OCI-M1 (cell line): ENCODE measurements at regions not wholly inside any gene's neighbourhood (a gene's known extent, or its start where the extent isn't known, plus 50 kb on each side); places are given as distances from the start of the nearest gene placed in this dataset.

ENCODE experiments used
- DNase-seq: peaks from one replicate; lab custom pipeline; 2025; lab: John Stamatoyannopoulos, UW

DNA sequence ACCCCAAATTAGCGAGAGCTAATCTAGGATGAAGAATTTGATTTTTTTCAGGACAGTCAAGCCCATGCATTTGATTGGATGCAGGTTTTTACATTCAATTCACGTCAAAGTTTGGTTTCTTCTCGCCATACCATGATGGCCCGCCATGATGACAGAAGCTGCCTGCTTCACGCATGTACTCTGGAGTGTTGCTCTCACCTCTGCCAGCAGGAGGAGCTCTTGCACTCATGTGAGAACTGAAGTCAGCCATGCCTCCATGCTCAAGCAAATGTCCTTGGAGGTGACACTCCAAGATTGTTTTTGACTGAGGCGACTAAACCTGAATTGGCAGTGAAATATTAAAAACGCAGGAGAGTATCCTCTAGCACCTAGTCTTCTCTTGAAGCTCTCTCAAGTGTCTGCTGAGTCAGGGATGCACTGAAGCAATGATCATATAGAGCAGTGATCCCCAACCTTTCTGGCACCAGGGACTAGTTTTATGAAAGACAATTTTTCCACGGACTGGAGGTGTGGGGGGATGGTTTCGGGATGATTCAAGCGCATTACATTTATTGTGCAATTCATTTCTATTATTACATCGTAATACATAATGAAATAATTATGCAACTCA, 120.9 kb downstream of the SAMMSON start:
- DNase-seq = peak; percentile 82

DNA sequence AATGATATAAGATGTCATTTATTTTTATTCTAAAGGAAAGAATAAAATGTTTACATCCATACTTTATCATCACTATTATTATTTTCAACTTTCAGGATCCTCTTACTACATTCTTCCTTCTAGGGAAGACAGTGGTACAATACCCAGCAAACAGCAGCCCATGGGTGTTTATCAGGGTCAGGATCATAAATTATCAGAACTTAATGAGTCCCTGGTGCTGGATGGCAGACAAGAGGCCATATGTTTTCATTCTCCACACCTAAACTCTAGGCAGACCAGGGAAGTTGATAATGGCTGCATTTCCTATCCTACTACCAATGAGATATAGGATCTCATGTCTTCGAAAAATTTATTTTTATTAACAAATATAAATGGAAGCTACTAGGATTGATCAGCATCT, 127.7 kb downstream of the SAMMSON start:
- no peak for DNase-seq

DNA sequence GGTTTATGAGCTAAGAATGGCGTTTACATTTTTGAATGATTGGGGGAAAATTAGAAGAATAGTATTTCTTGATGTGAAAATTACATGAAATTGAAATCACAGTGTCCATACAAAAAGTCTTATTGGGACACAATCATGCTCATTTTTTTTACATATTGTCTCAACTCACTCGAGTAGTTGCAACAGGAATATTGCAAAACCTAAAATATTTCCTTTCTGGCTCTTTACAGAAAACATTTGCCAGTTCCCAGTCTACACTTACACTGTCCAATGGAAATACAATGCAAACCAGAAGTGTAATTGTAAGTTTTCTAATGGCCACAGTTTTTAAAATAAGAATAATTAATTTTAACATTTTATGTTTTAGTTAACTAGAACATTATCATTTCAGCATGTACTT, 137.8 kb downstream of the SAMMSON start:
- no peak for DNase-seq

DNA sequence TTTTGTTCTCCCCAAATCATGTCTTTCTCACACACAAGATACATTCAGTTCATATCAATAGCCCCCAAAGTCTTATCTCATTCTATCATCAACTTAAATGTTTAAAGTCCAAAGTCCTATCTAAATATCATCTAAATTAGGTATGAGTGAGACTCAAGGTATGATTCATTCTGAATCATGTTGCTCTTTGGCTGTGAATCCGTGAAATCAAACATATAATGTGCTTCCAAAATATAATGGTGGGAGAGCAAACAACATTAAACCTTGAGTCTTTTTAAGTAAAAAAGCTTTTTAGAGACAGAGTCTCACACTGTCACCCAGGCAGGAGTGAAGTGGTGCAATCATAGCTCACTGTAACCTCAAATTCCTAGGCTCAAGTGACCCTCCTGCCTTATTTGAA, 139.1 kb downstream of the SAMMSON start:
- DNase-seq = no peak
